ENCODE measurements at regions not wholly inside any gene's neighbourhood (a gene's known extent, or its start where the extent isn't known, plus 50 kb on each side); places are given as distances from the start of the nearest gene placed in this dataset.

- Histone ChIP-seq H2AK5ac (ENCODE audit: low read depth, low read length) (no peak overlapping the region), H2BK20ac (ENCODE audit: low read depth, low read length) (no peak overlapping the region), H4K91ac (ENCODE audit: insufficient read depth, low read depth, low read length) (no peak overlapping the region), H4K8ac (ENCODE audit: low read depth in 2 of 2, low read length in 2 of 2) (no peak overlapping the region), H2BK120ac (ENCODE audit: low read depth, low read length) (no peak overlapping the region), H3K4me1 (ENCODE audit: control insufficient read depth, insufficient read depth, low read length) (peaks cover 2% of the 10 kb centered on the region; the same call in 1 of the 2 replicates), H4K20me1 (ENCODE audit: insufficient read depth, low read length) (no peaks in the 10 kb centered on the region), H2BK5ac (ENCODE audit: low read depth, low read length, poor library complexity, severe bottlenecking) (no peak overlapping the region), H3K4ac (ENCODE audit: low read depth, low read length) (no peak overlapping the region), H3K14ac (replicated peaks; ENCODE audit: low read depth, low read length) (no peak overlapping the region), H4K5ac (ENCODE audit: low read depth, low read length) (no peak overlapping the region), H2BK15ac (ENCODE audit: low read depth, low read length) (no peak overlapping the region), H3K56ac (ENCODE audit: extremely low read depth, insufficient read depth, low read length) (no peak overlapping the region), H3K9me3 (ENCODE audit: control insufficient read depth, insufficient read depth, low read length) (0 out of 2 replicates have a peak, but pooled peaks cover 2% of the 10 kb centered on the region), H2AK9ac (replicated peaks; ENCODE audit: low read depth, low read length, poor library complexity) (no peak overlapping the region), H3K18ac (ENCODE audit: low read depth, low read length) (no peak overlapping the region), H3K23ac (ENCODE audit: low read depth, low read length) (no peak overlapping the region), H3K36me3 (ENCODE audit: control insufficient read depth, insufficient read depth, low read length) (no peaks in the 10 kb centered on the region), H3K27ac (ENCODE audit: insufficient read depth, low read length) (no peak overlapping the region), H3K9ac (ENCODE audit: low read depth, low read length) (no peak overlapping the region), H3K9me1 (ENCODE audit: insufficient read depth, low read length) (no peaks in the 10 kb centered on the region), H3K79me1 (ENCODE audit: low read depth in 1 of 2, low read length in 2 of 2) (no peaks in the 10 kb centered on the region), H3K4me2 (ENCODE audit: low read depth, low read length) (no peak overlapping the region), H2AFZ (replicated peaks; ENCODE audit: low read length, poor library complexity) (no peak overlapping the region), H3K4me3 (ENCODE audit: insufficient read depth, low read depth, low read length) (no peak overlapping the region), H3K27me3 (ENCODE audit: control insufficient read depth, insufficient read depth, low read length) (no peaks in the 10 kb centered on the region)
- in situ Hi-C loops (cut with MboI; ENCODE audit: low sequenced_read_pairs) = no loop called here
- DNase-seq (no peak), ATAC-seq (ENCODE audit: low read depth) (no peak)
- intact Hi-C loops (cut with micrococcal nuclease) = no loop called here
- TF ChIP-seq MAFK (IDR thresholded peaks at IDR 0.05; ENCODE audit: low read depth, low read length) (0 out of 2 replicates have a peak, but pooled peaks have one; percentile 21), SMC3 (IDR thresholded peaks at IDR 0.05; ENCODE audit: low read depth, low read length) (no peak), FOS (IDR thresholded peaks at IDR 0.05; ENCODE audit: low read depth, low read length) (no peak)
- dilution Hi-C loops (cut with HindIII; ENCODE audit: low sequenced_read_pairs, unreplicated experiment) = no loop called here
- BruUV-seq (replicated peaks) = no TSS peak
- WGBS, 2 experiments (ENCODE audit: extremely low coverage in 2 of 2, insufficient read length in 1 of 2) = no CpG with 5 or more reads among the region's 2 CpGs
- CTCF ChIA-PET = interaction anchor here (1.0 to 1.5 kb wide), 2 partner anchors 9 to 13 kb away, joined by 4 read pairs; no protein-coding TSS in a partner anchor
- POLR2A ChIA-PET (ENCODE audit: unreplicated experiment) = no interaction called here
These were observed 170.5 kb downstream of the CASP12 start for GRCh38 chr11:104727768-104728167.

Measured in IMR-90 (cell line).